DND-41 (cell line): ENCODE measurements at regions not wholly inside any gene's neighbourhood (a gene's known extent, or its start where the extent isn't known, plus 50 kb on each side); places are given as distances from the start of the nearest gene placed in this dataset.

Experiments used
- ATAC-seq: fragments of 200-7000 bp; cut with Tn5 transposase; 3 replicates; pipeline ENCODE4 v1.9.1; 2021; ENCODE audit warnings: low read depth; ENCODE audit not compliant: insufficient read depth
- DNase-seq: peaks from one replicate; pipeline ENCODE4 v3.0.0-alpha.2; 2020
- H2AFZ ChIP-seq: 2 replicates; pipeline ENCODE4 v1.6.0; 2012; ENCODE audit warnings: low read depth, low read length
- H3K27ac ChIP-seq: 2 replicates; pipeline ENCODE4 v1.5.1; 2012; ENCODE audit warnings: low read length, inconsistent platforms
- H3K27me3 ChIP-seq: fragments of 200-600 bp; sonication (generic); 2 replicates; pipeline ENCODE4 v1.6.0; 2012; ENCODE audit warnings: low read length, mild to moderate bottlenecking, inconsistent platforms; ENCODE audit not compliant: insufficient read depth, poor library complexity
- H3K36me3 ChIP-seq: 2 replicates; pipeline ENCODE4 v1.5.1; 2012; ENCODE audit warnings: low read length, inconsistent platforms; ENCODE audit not compliant: insufficient read depth
- H3K4me1 ChIP-seq: 2 replicates; pipeline ENCODE4 v1.5.1; 2012; ENCODE audit warnings: mild to moderate bottlenecking, low read length; ENCODE audit not compliant: insufficient read depth
- H3K4me2 ChIP-seq: 2 replicates; pipeline ENCODE4 v1.6.0; 2012; ENCODE audit warnings: mild to moderate bottlenecking, moderate library complexity, low read length, inconsistent platforms; ENCODE audit not compliant: insufficient read depth
- H3K4me3 ChIP-seq, 2 experiments: fragments of 200-600 bp in 1 of 2; shearing (Covaris generic) in 1 of 2; 2 replicates each; pipeline ENCODE4 v1.5.1; 2012 to 2016; ENCODE audit warnings: inconsistent platforms in 2 of 2, low read length in 2 of 2, mild to moderate bottlenecking in 2 of 2, low read depth in 1 of 2, moderate library complexity in 1 of 2
- H3K79me2 ChIP-seq: 2 replicates; pipeline ENCODE4 v1.6.0; 2012; ENCODE audit warnings: low read length, inconsistent platforms; ENCODE audit not compliant: insufficient read depth
- H3K9ac ChIP-seq: 2 replicates; pipeline ENCODE4 v1.6.0; 2012; ENCODE audit warnings: low read depth, mild to moderate bottlenecking, inconsistent platforms, low read length, moderate library complexity
- H3K9me3 ChIP-seq: 2 replicates; pipeline ENCODE4 v1.5.1; 2012; ENCODE audit warnings: low read length, moderate library complexity, mild to moderate bottlenecking, inconsistent platforms; ENCODE audit not compliant: insufficient read depth, severe bottlenecking
- H4K20me1 ChIP-seq: 2 replicates; pipeline ENCODE4 v1.6.0; 2012; ENCODE audit warnings: low read length; ENCODE audit not compliant: insufficient read depth
- CTCF ChIP-seq: IDR thresholded peaks from 2 replicates; pipeline ENCODE4 v1.5.1; 2012; ENCODE audit warnings: borderline replicate concordance, low read length, moderate library complexity, mild to moderate bottlenecking; ENCODE audit not compliant: poor library complexity, severe bottlenecking; ENCODE audit errors: extremely low read depth
- EZH2 ChIP-seq: IDR thresholded peaks from 3 replicates; pipeline ENCODE4 v1.6.1; 2012; ENCODE audit warnings: borderline replicate concordance, low read depth, mild to moderate bottlenecking, moderate library complexity, low read length, inconsistent platforms; ENCODE audit not compliant: severe bottlenecking

DNA sequence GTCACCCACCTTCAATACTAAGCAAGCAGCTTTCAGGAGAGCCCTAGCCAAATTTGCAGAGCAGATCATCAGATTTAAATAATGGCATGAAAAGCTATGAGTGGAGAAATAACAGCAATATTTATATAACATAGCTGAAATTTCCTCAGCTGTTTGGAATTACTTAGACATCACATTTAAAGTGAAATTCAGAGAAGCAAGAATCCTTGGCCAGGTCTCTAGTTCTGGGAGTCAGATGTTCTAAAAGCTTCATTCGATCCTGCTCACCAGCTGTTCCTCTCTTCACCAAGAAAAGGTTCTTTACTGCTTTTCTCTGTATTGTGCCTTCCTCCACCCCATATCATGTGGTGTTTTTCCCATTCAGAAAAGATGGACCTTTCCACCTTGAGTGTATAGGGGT lies 152.3 kb upstream of the JAG1 start:
- no peak for DNase-seq
- TF ChIP-seq EZH2, result no peak
- no peak for TF ChIP-seq CTCF
- Histone ChIP-seq H3K27ac (no peak overlapping the region), H3K4me2 (no peak overlapping the region), H3K9me3 (no peaks in the 10 kb centered on the region), H3K9ac (no peak overlapping the region), H3K36me3 (no peaks in the 10 kb centered on the region), H3K79me2 (no peaks in the 10 kb centered on the region), H3K27me3 (no peaks in the 10 kb centered on the region), H3K4me3 (no peak overlapping the region), H3K4me1 (no peaks in the 10 kb centered on the region), H4K20me1 (no peaks in the 10 kb centered on the region), H2AFZ (no peak overlapping the region)
- ATAC-seq, result no peak

GRCh38 chr20:10828180-10828579 lies 154.4 kb upstream of the JAG1 start:
- Histone ChIP-seq H3K9ac (no peak overlapping the region), H3K27ac (no peak overlapping the region), H4K20me1 (no peaks in the 10 kb centered on the region), H3K4me2 (no peak overlapping the region), H3K79me2 (no peaks in the 10 kb centered on the region), H3K36me3 (no peaks in the 10 kb centered on the region), H2AFZ (no peak overlapping the region), H3K4me1 (no peaks in the 10 kb centered on the region), H3K27me3 (no peaks in the 10 kb centered on the region), H3K4me3 (no peak overlapping the region), H3K9me3 (no peaks in the 10 kb centered on the region)
- ATAC-seq, result no peak
- TF ChIP-seq CTCF (no peak), EZH2 (no peak)
- no peak for DNase-seq

- Histone ChIP-seq H3K36me3 (no peaks in the 10 kb centered on the region), H3K27ac (no peak overlapping the region), H2AFZ (no peak overlapping the region), H3K9me3 (no peaks in the 10 kb centered on the region), H4K20me1 (no peaks in the 10 kb centered on the region), H3K4me3 (no peak overlapping the region), H3K27me3 (no peaks in the 10 kb centered on the region), H3K79me2 (no peaks in the 10 kb centered on the region), H3K4me2 (no peak overlapping the region), H3K4me1 (no peaks in the 10 kb centered on the region), H3K9ac (no peak overlapping the region)
- DNase-seq (no peak), ATAC-seq (no peak)
- no peak for TF ChIP-seq EZH2
- no peak for TF ChIP-seq CTCF
Observed at GRCh38 chr20:10832141-10832540, 158.3 kb upstream of the JAG1 start.

GRCh38 chr20:10837901-10838300 lies 164.1 kb upstream of the JAG1 start:
- Histone ChIP-seq H3K4me2 (no peak overlapping the region), H3K27me3 (no peaks in the 10 kb centered on the region), H3K27ac (no peak overlapping the region), H3K9me3 (peaks cover 14% of the 10 kb centered on the region), H3K79me2 (no peaks in the 10 kb centered on the region), H3K4me1 (no peaks in the 10 kb centered on the region), H4K20me1 (no peaks in the 10 kb centered on the region), H3K9ac (no peak overlapping the region), H2AFZ (no peak overlapping the region), H3K36me3 (no peaks in the 10 kb centered on the region), H3K4me3 (no peak overlapping the region)
- no peak for TF ChIP-seq CTCF
- TF ChIP-seq EZH2, result no peak
- ATAC-seq (no peak), DNase-seq (no peak)
